HCT116 (cell line): ENCODE measurements at regions not wholly inside any gene's neighbourhood (a gene's known extent, or its start where the extent isn't known, plus 50 kb on each side); places are given as distances from the start of the nearest gene placed in this dataset.

Experiments
- ATAC-seq: fragments of 200-7000 bp; cut with Tn5 transposase; 2 replicates; pipeline ENCODE4 v1.9.1; 2020; ENCODE audit warnings: mild to moderate bottlenecking, moderate library complexity
- BruUV-seq: library from RNA; stranded (reverse); fragments of 400-500 nt; replicated peaks from 2 replicates; lab custom pipeline; 2021; lab: Mats Ljungman, UMichigan
- CTCF ChIA-PET: fragments of 300-600 bp; sonication (Branson Sonifier 250); formaldehyde crosslinking; loops from one replicate; lab custom pipeline; 2021; ENCODE audit warnings: antibody characterized with exemption; lab: Charles Lee
- POLR2A ChIA-PET: fragments of 300-600, 350-600 bp; sonication (Branson Sonifier 250); formaldehyde crosslinking; loops from one replicate; lab custom pipeline; 2021; ENCODE audit warnings: antibody characterized with exemption; lab: Charles Lee
- RAD21 ChIA-PET, 2 experiments: fragments of 300-600 bp; sonication (Branson Sonifier 250); formaldehyde crosslinking; loops; one replicate each; lab custom pipeline; 2023; ENCODE audit warnings: low total read pairs in 2 of 2; ENCODE audit not compliant: uncharacterized antibody in 2 of 2, unreplicated experiment in 2 of 2, low non-redundant PET in 1 of 2; lab: Charles Lee
- DNase-seq: peaks from one replicate; pipeline ENCODE4 v3.0.0-alpha.2; 2010; ENCODE audit warnings: low read depth, low spot score
- H2AFZ ChIP-seq: fragments of 200-600 bp; shearing (Covaris generic), sonication (generic); 2 replicates; pipeline ENCODE4 v1.6.1; 2017; ENCODE audit warnings: low read depth, mixed run types, mixed read lengths, antibody characterized with exemption, low read length; ENCODE audit not compliant: poor library complexity, severe bottlenecking
- H3K27ac ChIP-seq: 2 replicates; pipeline ENCODE4 v1.5.1; 2012; ENCODE audit warnings: low read depth, low read length
- H3K27me3 ChIP-seq: fragments of 200-600 bp; sonication (generic); 2 replicates; pipeline ENCODE4 v1.6.1; 2016; ENCODE audit warnings: mixed run types, low read length, mixed read lengths; ENCODE audit not compliant: insufficient read depth
- H3K36me3 ChIP-seq, 2 experiments: fragments of 200-500 bp in 1 of 2; fragments of 200-600 bp in 1 of 2; sonication (Bioruptor generic) in 1 of 2; sonication (generic) in 1 of 2; 2 replicates each; pipeline versions ENCODE4 v1.5.1 to v1.6.1; 2014 to 2016; ENCODE audit warnings: low read length in 2 of 2, inconsistent platforms in 1 of 2, mixed read lengths in 1 of 2, mixed run types in 1 of 2; ENCODE audit not compliant: insufficient read depth in 2 of 2, control insufficient read depth in 1 of 2
- H3K4me1 ChIP-seq, 2 experiments: fragments of 200-600 bp in 1 of 2; sonication (generic) in 1 of 2; 2 replicates each; pipeline versions ENCODE4 v1.5.1 to v1.6.1; 2012 to 2017; ENCODE audit warnings: low read length in 2 of 2, inconsistent platforms in 1 of 2, mild to moderate bottlenecking in 1 of 2, mixed read lengths in 1 of 2, mixed run types in 1 of 2, moderate library complexity in 1 of 2; ENCODE audit not compliant: insufficient read depth in 2 of 2, control insufficient read depth in 1 of 2
- H3K4me2 ChIP-seq: fragments of 200-600 bp; sonication (generic); 2 replicates; pipeline ENCODE4 v1.6.1; 2017; ENCODE audit warnings: mixed run types, low read length, mixed read lengths
- H3K4me3 ChIP-seq, 2 experiments: fragments of 200-600 bp in 1 of 2; sonication (generic) in 1 of 2; replicated peaks in 1 of 2; 2 replicates each; pipeline ENCODE4 v1.5.1; 2011 to 2016; ENCODE audit warnings: low read length in 2 of 2, control low read depth in 1 of 2, low read depth in 1 of 2, mild to moderate bottlenecking in 1 of 2, mixed read lengths in 1 of 2, mixed run types in 1 of 2
- H3K79me2 ChIP-seq: fragments of 200-600 bp; sonication (generic); 2 replicates; pipeline ENCODE4 v1.6.1; 2017; ENCODE audit warnings: mild to moderate bottlenecking, mixed run types, low read length, moderate library complexity, mixed read lengths; ENCODE audit not compliant: insufficient read depth
- H3K9ac ChIP-seq: fragments of 200-600 bp; sonication (generic); 2 replicates; pipeline ENCODE4 v1.6.1; 2016; ENCODE audit warnings: low read length, mixed read lengths
- H3K9me2 ChIP-seq: fragments of 200-600 bp; sonication (generic), shearing (Covaris generic); 2 replicates; pipeline ENCODE4 v1.6.1; 2017; ENCODE audit warnings: mixed run types, mild to moderate bottlenecking, moderate library complexity; ENCODE audit not compliant: insufficient read depth
- H3K9me3 ChIP-seq, 2 experiments: fragments of 200-500 bp in 1 of 2; fragments of 200-600 bp in 1 of 2; sonication (Bioruptor generic) in 1 of 2; sonication (generic) in 1 of 2; 2 replicates each; pipeline ENCODE4 v1.6.1; 2014 to 2017; ENCODE audit warnings: low read length in 2 of 2, mixed read lengths in 2 of 2, inconsistent platforms in 1 of 2, low read depth in 1 of 2, mild to moderate bottlenecking in 1 of 2, mixed run types in 1 of 2, moderate library complexity in 1 of 2; ENCODE audit not compliant: control insufficient read depth in 1 of 2, insufficient read depth in 1 of 2
- H4K20me1 ChIP-seq: fragments of 200-600 bp; sonication (generic), shearing (Covaris generic); 2 replicates; pipeline ENCODE4 v1.6.1; 2017; ENCODE audit warnings: mixed run types, mild to moderate bottlenecking, moderate library complexity; ENCODE audit not compliant: insufficient read depth
- CBX3 ChIP-seq: IDR thresholded peaks from 2 replicates; pipeline ENCODE4 v1.6.1; 2012; ENCODE audit warnings: low read depth
- CEBPB ChIP-seq: IDR thresholded peaks from 2 replicates; pipeline ENCODE4 v1.6.1; 2012; ENCODE audit warnings: low read depth
- CTCF ChIP-seq, 3 experiments: fragments of 200-600 bp in 1 of 3; sonication (generic) in 1 of 3; IDR thresholded peaks in 2 of 3; conservative IDR thresholded peaks in 1 of 3; 2 replicates each; pipeline ENCODE4 v1.5.1; 2012 to 2017; ENCODE audit warnings: low read depth in 2 of 3, low read length in 2 of 3, antibody characterized with exemption in 1 of 3, borderline replicate concordance in 1 of 3, control low read depth in 1 of 3, mild to moderate bottlenecking in 1 of 3, mixed read lengths in 1 of 3, mixed run types in 1 of 3, moderate library complexity in 1 of 3; ENCODE audit not compliant: insufficient read depth in 1 of 3
- EGR1 ChIP-seq: IDR thresholded peaks from 2 replicates; pipeline ENCODE4 v1.6.1; 2012; ENCODE audit warnings: low read depth
- EZH2phosphoT487 ChIP-seq: fragments of 200-600 bp; IDR thresholded peaks from 2 replicates; pipeline ENCODE4 v1.6.1; 2018; ENCODE audit warnings: antibody characterized with exemption, borderline replicate concordance
- POLR2AphosphoS5 ChIP-seq: IDR thresholded peaks from 2 replicates; pipeline ENCODE4 v1.6.1; 2011; ENCODE audit warnings: mild to moderate bottlenecking, low read depth, low read length, moderate library complexity
- RAD21 ChIP-seq: IDR thresholded peaks from 2 replicates; pipeline ENCODE4 v1.6.1; 2012; ENCODE audit warnings: low read depth, mild to moderate bottlenecking
- SIN3A ChIP-seq: IDR thresholded peaks from 2 replicates; pipeline ENCODE4 v1.6.1; 2012; ENCODE audit warnings: low read depth
- SRF ChIP-seq: IDR thresholded peaks from 2 replicates; pipeline ENCODE4 v1.6.1; 2012; ENCODE audit warnings: low read depth
- intact Hi-C: fragments of 100-400 bp; cut with micrococcal nuclease; formaldehyde crosslinking; loops from 2 replicates; pipeline ENCODE4 v1.10.0; 2022

- ATAC-seq: no peak
- no TSS peak for BruUV-seq
- POLR2A ChIA-PET: no interaction called here
- no peaks in the 10 kb centered on the region for H3K9me3 ChIP-seq
- TF ChIP-seq EZH2phosphoT487 (no peak), POLR2AphosphoS5 (no peak), SIN3A (no peak), CTCF (IDR thresholded peaks at IDR 0.05 in 2 of 3, conservative IDR thresholded peaks at IDR 0.05 in 1 of 3; ENCODE audit: borderline replicate concordance in 1 of 3, insufficient read depth in 1 of 3, low read depth in 2 of 3, low read length in 2 of 3) (no peak), CEBPB (no peak), EGR1 (no peak), CBX3 (no peak), SRF (no peak), RAD21 (no peak)
- H3K79me2 ChIP-seq: no peaks in the 10 kb centered on the region
- H3K9ac ChIP-seq: no peak overlapping the region
- no peaks in the 10 kb centered on the region for H4K20me1 ChIP-seq
- H3K27ac ChIP-seq: no peak overlapping the region
- no peak overlapping the region for H2AFZ ChIP-seq
- CTCF ChIA-PET: no interaction called here
- H3K4me2 ChIP-seq: no peak overlapping the region
- no peak overlapping the region for H3K4me3 ChIP-seq
- intact Hi-C loops: no loop called here
- RAD21 ChIA-PET: no interaction called here
- no peaks in the 10 kb centered on the region for H3K9me2 ChIP-seq
- no peak for DNase-seq
- no peaks in the 10 kb centered on the region for H3K27me3 ChIP-seq
- no peaks in the 10 kb centered on the region for H3K4me1 ChIP-seq
- no peaks in the 10 kb centered on the region for H3K36me3 ChIP-seq
Measured at GRCh38 chr13:33367171-33367895, 81.8 kb upstream of the STARD13 start.
